GM18870 (cell line): ENCODE measurements at regions not wholly inside any gene's neighbourhood (a gene's known extent, or its start where the extent isn't known, plus 50 kb on each side); places are given as distances from the start of the nearest gene placed in this dataset.
"Not testable (repeated sequence)": the region's sequence is repeated elsewhere in the genome, so short reads cannot be mapped to it uniquely, and the experiment has no call there.

Source experiments
- ATAC-seq: cut with Tn5 transposase; IDR thresholded peaks from one replicate; pipeline ENCODE4 v1.9.1; 2021; ENCODE audit warnings: moderate library complexity; ENCODE audit not compliant: unreplicated experiment

DNA sequence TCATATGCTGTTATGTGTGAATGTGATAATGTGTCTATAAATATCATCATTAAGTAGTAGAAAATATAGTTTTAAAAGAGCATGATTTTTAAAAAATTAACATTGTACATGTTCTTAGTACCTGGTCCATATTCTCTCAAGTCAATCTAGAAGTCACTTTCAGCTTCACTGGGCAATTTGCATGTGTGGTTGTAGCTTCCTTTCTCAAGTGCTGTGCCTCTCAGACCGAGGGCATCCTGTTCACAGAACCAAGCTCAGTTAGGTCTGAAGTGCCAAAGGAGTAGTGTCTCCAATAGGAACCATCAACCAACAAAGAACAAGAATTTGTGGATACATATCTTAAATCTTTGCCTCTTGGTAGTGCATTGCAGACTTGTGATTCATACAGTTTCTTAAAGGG lies 541.8 kb upstream of the SLC10A2 start:
- ATAC-seq: peak; percentile 76

DNA sequence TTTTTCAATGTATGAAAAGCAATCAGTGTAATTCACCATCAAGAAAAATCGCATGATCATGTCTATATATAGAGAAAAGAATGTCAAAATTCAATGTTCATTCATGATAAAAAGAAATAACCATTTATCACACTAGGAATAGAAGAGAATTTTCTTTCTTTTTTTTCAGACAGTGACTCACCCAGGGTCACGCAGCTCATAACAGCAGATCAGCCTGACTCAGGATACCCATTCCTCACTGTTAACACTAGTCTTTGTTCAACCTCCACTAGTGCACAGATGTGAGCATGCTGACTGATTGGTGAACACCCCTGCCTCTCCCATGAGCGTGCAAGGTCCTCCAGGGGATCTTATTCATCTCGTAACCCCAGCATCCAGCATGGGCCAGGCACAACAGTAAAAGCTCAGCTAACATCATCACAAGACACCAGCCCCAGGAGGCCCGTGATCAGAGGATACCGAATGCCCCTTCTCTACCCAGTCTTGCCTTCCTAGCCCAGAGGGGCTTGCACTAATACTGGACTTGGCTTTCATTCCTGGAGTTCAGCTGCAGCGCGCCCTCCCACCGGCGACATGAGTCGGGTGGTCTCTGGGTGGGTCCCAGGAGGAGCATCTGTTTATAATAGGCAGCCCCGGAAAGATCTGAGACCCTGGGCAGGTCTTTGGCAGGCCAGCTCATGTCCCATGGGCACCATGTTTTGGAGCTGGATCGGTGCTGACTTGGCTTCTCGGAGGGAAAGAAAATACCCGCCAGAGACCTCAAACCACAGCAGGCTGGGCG lies 539.5 kb upstream of the SLC10A2 start:
- ATAC-seq: no peak

DNA sequence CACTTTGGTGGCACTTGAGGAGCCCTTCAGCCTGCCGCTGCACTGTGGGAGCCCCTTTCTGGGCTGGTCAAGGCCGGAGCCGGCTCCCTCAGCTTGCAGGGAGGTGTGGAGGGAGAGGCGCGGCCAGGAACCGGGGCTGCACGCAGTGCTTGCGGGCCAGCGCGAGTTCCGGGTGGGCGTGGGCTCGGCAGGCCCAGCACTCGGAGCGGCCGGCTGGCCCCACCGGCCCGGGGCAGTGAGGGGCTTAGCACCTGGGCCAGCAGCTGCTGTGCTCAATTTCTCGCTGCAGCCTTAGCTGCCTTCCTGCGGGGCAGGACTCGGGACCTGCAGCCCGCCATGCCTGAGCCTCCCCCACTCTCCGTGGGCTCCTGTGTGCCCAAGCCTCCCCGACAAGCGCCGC lies 533.7 kb upstream of the SLC10A2 start:
- not testable (repeated sequence) for ATAC-seq

DNA sequence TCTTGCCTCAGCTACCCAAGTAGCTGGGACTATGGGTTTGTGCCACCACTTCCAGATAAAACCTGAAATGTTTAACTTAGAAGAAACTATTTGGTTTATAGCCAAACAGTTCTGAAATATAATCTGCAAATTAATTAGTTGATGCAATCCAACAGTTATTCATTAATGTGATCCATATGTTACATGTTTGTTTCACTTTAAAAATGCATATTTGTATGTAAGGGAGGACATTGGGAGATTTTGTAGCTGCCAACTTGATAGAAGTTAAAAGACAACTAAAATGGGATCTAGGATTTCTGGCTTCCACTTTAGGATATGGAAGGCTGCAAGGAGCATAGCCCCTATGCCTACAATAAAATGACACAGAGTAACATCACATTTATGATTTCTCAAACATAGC lies 532.5 kb upstream of the SLC10A2 start:
- no peak for ATAC-seq

DNA sequence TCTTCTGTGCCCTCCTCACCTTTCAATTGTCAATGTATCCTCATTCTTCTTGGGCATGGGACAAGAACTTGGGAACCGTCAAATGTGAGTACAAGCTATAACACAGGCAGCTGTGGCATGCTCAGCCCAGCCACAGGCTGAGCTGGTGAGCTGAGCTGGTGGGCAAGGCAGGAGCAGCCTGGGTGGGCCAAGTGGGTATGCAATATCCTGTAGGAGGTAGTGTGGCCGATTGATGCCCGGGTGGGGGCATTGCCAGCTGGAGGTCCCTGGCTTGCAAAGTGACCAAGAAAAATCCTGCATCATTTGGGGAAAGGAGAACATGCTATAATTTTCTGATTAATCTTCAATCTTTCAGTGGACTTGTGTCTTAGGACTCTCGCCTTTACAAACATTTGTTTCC lies 507.2 kb upstream of the SLC10A2 start:
- ATAC-seq: no peak

DNA sequence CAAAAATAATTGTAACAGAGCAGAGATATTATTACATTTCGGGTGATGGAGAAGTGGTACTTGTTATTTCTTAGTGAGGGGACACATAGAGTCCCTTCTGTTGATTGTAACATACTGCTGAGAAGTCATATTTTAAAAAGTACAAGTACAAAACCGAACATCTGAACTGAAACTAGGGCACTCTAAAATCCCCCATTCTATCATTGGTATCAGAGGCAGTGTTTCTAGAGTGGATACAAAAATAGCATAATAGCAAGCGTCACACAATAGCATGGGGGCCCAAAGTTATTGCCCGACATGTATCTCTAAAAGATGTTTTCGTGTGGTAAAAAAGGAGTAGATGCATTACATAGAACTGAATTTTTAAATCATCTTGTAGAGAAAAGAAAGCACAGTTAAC lies 502.1 kb upstream of the SLC10A2 start:
- peak; percentile 77 for ATAC-seq

DNA sequence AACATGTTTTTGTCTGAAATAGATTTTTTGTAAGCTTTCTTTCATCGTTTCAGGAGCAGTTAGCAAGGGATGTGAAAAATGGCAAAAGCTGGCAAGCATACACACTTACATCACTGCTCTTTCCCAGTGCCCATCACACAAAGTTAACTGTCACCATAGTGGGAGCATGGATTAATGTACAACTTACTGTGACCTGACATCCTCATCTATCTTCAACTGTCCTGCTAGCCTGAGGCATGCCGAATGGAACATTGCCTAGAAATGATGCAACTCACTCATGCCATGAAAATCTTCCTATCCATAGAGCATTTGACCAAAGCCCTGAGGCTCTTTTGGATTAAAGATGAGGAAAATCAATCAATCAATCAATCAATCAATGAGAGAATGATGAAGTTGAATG lies 491.7 kb upstream of the SLC10A2 start:
- no peak for ATAC-seq

DNA sequence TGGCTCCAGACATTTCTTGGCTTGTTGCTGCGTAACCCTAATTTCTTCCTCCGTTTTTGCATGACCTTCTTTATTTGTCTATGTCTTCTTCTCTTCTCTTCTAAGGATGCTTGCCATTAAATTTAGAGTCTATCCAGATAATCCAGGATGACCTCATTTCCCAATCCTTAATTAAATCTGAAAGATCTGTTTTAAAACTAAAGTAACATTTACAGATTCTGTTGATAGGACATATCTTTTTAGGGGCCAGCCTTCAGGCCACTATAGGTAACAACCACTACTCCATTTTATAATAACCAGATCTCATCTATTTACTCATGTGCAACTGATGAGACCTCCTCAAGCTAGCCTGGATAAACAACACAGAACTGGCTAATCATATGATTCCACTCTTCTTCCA lies 490.5 kb upstream of the SLC10A2 start:
- no peak for ATAC-seq

DNA sequence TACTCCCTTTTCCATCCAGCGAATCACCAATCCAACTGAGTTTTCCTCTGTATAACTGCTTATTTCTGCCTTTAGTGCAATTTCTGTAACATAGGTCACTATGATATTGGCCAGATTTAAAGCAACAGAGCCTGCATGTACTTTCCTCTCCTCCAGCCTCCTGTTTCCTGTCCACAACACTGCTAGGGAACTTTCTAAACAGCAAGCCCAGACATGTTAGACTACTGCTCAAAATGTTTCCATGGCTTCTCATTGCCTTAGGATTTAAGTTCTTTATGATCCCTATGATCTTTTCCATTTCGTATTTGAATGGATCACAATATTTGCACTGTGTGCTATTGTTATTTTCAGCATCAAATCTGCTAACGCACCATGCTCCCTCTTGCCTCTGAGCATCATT lies 481.7 kb upstream of the SLC10A2 start:
- no peak for ATAC-seq

DNA sequence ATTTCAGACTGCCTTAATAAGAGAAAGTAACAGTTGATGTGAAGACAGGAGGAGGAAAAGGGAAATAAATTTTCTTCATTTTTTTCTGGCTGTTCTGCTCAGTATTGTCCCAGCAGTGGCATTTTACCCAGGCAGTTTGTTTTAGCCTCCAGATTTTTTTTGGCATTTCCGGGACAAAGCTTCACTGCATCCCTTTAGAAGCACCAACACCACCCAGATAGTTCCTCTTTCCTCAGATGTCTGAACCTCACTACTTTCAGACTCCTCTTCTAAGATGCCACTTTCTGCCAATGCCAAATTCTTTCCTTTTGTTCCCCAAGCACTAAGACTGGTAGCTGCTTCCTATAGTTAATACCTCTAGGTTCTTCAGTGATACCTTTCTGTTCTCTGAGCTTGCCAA lies 480.1 kb upstream of the SLC10A2 start:
- no peak for ATAC-seq

DNA sequence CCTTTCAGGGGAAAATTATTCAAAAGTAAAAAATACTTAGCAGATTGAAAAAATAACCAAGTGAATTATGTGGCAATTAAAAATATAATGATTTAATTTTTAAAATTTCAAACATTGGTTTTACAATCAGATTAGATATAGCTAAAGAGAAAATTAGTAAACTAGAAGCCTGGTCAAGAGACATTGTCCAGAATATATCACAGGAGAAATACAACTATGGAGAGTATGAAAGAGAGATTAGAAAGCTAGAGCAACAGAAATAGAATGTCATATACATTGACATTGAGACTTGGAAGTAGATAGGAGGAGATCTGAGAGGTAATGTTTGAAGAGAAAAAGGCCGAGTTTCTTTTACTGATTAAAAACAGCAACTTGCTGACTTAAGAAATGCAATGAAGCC lies 476.4 kb upstream of the SLC10A2 start:
- ATAC-seq: no peak

DNA sequence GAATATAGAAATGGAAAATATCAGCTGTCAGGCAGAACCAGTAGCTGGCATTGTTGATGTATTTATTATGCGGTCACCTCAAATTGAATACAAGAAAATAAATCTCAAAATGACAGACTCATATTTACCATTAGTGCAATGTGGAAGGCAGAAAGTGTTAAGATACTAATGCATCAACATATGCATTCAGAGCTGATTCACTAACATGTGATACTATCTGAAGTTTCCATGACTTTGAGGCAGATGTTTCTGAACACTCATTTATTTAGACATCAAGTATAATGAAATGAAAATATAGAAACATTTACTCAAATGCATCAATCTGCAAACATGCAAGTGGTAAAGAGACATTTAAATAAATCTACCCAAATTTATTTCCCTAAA lies 474.2 kb upstream of the SLC10A2 start:
- ATAC-seq: no peak

DNA sequence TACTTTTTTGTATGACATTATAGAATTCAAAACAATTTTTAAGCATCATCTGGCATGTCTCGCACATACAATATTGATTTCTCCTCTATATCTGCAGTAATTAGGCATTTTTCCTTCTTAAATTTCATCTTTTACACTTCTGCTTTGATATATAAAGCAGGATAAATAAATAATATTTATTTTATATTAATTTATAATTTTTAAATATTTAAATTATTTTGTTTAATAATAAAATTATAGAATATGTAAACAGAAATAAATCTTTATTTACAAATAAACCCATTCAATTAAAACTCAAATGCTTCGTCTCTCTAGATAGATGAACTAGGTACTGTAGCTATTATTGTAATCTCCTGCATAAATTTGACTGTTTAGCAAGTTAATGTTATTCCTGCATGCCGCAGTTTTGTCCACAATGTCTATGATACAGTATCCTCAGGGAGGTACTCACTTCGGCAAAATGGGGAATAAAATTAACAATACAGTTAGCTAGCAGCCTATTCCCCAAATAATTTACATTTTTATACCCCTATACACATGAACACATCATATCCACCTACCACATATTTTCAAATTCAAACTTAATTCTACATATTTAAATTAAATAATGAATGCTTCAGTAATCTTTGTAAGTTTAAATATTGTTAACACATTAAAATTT lies 473.6 kb upstream of the SLC10A2 start:
- no peak for ATAC-seq

DNA sequence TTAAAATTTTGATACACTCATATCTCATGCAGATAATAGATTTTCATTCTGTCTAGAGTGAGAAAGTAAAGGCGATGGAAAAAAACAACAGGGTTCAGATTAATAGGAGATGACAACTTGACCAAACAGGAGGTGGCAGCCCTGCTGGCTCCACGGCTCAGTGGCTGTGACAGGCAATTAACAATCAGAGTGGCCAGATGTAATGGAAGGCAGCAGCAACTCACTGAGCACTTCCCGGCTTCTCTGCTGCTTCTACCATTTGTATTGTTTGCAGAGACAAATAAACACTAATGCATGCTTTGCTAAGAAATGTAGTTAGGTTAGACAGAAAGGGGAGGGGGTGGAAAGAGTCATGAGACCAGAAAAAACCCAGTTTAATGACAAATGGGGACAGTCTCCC lies 473.0 kb upstream of the SLC10A2 start:
- ATAC-seq: no peak

DNA sequence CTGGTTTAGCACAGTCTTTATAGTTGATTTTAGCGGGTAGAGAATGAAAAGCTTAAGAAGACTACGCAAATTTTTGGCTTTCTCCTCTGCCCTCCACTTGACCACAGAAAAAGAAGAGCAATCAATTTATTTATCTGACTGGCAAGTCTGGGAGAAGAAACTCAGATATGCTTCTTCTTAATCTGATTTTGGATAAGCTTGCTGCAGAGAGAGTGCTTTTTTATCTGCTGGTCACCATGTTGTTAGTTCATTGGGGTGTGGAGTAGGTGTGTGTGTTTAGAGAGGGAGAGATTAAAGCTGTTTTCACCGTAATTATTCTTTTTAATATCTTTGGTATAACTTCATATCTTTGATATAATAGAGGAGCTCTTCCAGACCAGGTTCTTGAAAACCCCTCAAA lies 471.4 kb upstream of the SLC10A2 start:
- no peak for ATAC-seq

DNA sequence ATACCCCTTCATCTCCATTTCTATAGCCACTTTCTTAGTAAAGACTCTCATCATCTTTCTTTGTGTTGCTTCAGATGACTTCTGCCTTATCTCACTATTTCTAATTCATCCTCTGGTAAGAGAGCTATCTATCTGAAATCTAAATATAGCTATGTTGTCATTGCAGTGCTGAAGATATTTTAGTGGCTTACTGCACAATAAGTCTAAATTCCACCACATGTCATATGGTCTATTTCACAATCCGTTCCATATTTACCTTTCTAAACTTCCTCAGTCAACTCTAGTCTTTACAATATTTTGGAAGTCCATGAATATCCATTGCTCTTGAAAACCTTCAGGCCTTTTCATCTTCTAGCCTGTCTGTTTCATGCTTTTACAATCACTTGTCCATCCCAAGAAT lies 465.1 kb upstream of the SLC10A2 start:
- ATAC-seq: no peak

DNA sequence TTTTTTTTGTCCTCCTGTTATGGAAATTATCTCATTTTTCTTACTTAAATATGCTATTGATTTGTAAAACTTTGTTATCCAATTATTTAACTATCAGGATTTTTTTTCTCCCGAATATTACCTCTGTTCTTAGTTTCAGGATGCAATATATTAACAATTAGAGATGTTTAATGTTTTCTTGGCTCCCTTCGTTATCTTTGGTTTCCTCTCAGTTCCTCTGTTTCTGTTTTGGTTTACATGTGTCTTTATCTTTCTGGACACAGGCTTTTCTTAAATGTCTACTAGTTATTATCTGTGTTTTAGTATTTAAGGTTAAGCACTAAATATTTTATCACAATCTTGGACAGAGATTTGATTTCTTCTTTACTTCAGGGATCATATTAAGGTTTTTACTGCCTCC lies 462.2 kb upstream of the SLC10A2 start:
- ATAC-seq: no peak

DNA sequence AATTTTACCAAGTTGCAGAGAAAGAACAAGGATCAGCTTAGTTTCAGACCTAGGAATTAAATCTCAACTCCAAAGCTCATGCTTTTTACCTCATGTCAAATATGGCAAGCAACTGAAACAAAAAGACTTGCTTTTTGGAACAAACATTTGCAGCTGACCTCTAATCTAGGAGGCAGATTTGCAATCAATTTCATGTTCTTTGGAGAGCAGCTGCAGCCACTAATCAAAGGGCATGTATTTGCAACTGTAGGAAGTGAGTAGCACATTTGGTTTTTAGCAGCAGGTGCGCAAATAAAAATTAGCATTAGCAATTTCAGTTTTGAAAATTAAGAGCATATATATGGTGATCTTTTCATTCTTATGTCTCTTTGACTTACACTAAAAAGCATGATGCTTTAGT lies 459.3 kb upstream of the SLC10A2 start:
- ATAC-seq: no peak

DNA sequence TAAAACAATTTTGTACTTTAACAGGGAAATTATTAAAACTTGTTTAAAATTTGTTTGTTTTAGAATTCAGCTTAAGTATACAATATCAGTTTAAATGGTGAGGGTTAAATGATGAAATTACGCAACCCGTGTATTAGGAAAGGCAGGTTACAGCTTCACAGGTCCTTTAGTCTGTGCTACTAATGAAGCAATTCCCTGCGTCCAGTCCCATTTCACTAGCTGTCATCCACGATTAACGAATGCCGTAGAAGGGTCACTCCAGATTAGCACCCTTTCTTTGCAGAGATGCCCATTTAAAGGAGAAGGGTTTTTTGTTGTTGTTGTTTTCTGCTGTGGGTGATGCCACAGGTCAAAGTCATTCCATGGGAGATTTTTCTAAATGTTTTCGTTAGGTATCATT lies 457.6 kb upstream of the SLC10A2 start:
- ATAC-seq: no peak

DNA sequence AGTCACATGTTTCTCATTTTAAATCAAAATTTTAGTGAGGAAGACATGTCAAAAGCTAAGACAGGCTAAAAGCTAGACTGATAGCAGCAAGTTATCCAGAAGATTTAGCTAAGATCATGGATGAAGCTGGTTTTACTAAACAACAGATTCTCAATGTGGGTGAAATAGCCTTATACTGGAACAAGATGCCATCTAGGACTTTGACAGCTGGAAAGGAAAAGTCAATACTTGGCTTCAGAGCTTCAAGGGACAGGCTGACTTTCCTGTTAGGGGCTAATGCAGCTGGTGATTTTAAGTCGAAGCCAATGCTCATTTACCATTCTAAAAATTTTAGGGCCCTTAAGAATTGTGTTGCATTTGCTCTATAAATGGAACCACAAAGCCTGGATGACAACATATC lies 455.3 kb upstream of the SLC10A2 start:
- ATAC-seq: no peak

DNA sequence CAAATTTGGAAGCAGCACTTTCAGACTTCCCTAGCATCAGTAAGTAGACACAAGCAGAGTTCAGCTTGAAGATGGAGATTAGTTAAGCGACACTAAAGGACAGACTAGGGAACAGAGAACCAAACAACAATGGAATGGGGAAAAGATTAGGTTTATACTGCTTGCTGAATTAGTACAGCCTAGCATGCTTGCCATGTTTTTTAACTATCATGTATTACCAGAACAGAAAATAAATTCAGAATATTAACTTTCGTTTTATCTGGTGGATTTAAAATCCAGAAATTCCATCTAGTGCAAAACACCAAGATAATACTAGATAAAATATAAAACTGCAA lies 451.5 kb upstream of the SLC10A2 start:
- no peak for ATAC-seq

DNA sequence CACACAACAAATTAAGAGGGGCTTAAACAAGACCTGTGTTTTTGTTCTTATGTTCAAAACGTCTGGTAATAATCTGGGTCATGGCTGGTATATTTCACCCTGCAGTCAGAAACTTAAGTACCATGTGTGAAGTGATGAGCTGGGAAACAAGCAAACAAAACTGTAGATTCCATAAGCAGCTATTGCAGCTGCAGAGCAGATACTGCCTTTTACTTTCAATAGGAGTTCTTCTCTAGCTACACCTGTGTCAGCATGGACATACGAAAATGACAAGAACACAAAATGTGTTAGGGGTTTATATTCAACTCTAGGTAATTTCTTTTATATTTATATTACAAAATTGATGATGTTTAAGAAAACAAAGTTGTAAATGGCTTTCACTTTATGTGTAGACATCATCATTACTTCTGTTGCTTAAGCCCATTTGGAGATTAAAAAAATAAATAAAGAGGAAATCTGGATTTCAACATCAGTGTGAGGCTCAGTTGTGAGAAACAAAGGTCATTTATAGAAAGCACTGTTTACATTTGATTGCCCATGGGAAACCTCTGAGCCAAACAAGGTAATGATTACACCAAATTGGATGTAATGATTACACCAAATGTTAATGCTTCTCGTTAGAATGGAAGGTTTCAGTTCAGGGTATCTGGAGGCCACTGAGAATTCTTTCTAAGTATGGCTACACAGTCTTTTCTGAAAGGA lies 451.0 kb upstream of the SLC10A2 start:
- peak; percentile 95 for ATAC-seq
